Uterus (tissue), 2 donors: ENCODE measurements at regions not wholly inside any gene's neighbourhood (a gene's known extent, or its start where the extent isn't known, plus 50 kb on each side); places are given as distances from the start of the nearest gene placed in this dataset.

ENCODE experiments used
- POLR2A ChIP-seq, 2 donors: fragments of 450-650 bp; IDR thresholded peaks; one replicate each; pipeline ENCODE4 v1.6.1; 2016; ENCODE audit warnings: antibody characterized with exemption in 2 of 2, mild to moderate bottlenecking in 1 of 2, moderate library complexity in 1 of 2
- TF ChIP-seq, protein P1 (sequence below), 4 experiments: fragments of 200-600 bp in 2 of 4; fragments of 450-650 bp in 2 of 4; sonication (generic) in 2 of 4; IDR thresholded peaks; one replicate each; pipeline ENCODE4 v1.5.1; 2016 to 2019; ENCODE audit warnings: antibody characterized with exemption in 4 of 4, mild to moderate bottlenecking in 2 of 4, moderate library complexity in 1 of 4

DNA sequence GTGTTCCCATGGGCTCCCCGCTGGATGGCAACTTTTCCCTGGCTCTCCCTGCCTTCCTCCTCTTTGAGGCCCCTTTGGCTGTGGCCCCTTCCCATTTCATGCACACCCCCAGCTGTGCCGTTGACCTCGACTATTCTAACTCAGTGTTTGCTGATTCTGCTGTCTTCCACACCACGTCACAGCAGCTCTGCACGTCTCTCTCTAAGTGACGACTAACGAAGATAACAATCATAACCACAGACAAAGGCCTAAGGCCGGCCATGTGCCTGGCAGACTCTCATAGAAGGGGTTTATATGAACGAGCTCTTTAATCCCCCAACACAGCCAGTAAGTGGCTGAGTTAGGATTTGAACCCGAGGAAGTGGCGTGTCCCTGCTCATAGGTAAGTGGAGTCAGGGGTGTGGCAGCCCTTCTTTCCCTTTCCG lies 151.5 kb upstream of the SHH start:
- TF ChIP-seq, protein P1, sequence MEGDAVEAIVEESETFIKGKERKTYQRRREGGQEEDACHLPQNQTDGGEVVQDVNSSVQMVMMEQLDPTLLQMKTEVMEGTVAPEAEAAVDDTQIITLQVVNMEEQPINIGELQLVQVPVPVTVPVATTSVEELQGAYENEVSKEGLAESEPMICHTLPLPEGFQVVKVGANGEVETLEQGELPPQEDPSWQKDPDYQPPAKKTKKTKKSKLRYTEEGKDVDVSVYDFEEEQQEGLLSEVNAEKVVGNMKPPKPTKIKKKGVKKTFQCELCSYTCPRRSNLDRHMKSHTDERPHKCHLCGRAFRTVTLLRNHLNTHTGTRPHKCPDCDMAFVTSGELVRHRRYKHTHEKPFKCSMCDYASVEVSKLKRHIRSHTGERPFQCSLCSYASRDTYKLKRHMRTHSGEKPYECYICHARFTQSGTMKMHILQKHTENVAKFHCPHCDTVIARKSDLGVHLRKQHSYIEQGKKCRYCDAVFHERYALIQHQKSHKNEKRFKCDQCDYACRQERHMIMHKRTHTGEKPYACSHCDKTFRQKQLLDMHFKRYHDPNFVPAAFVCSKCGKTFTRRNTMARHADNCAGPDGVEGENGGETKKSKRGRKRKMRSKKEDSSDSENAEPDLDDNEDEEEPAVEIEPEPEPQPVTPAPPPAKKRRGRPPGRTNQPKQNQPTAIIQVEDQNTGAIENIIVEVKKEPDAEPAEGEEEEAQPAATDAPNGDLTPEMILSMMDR (IDR thresholded peaks at IDR 0.05), result no peak
- TF ChIP-seq POLR2A (IDR thresholded peaks at IDR 0.05), result no peak
